ENCODE measurements at regions not wholly inside any gene's neighbourhood (a gene's known extent, or its start where the extent isn't known, plus 50 kb on each side); places are given as distances from the start of the nearest gene placed in this dataset.

DNA sequence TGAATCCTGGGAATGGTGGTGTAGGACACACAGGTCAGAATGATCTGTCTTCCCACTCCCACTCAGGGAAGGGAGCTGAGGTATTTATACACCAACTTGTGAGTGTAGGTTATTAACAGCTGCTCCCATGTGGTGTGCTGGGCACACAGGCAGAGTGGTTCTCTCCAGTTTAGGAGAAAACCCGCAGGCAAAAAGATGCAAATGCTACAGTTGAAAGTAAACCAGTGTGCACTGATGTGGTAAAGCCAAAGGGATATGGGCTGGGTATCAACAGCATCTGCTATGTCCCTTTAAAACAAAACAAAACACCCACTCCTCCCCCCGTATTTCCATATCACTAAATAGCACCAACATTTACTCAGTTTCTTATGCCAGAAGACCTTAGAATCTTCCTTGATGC lies 75.4 kb upstream of the SYT13 start:
- TF ChIP-seq, protein P1, sequence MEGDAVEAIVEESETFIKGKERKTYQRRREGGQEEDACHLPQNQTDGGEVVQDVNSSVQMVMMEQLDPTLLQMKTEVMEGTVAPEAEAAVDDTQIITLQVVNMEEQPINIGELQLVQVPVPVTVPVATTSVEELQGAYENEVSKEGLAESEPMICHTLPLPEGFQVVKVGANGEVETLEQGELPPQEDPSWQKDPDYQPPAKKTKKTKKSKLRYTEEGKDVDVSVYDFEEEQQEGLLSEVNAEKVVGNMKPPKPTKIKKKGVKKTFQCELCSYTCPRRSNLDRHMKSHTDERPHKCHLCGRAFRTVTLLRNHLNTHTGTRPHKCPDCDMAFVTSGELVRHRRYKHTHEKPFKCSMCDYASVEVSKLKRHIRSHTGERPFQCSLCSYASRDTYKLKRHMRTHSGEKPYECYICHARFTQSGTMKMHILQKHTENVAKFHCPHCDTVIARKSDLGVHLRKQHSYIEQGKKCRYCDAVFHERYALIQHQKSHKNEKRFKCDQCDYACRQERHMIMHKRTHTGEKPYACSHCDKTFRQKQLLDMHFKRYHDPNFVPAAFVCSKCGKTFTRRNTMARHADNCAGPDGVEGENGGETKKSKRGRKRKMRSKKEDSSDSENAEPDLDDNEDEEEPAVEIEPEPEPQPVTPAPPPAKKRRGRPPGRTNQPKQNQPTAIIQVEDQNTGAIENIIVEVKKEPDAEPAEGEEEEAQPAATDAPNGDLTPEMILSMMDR (IDR thresholded peaks at IDR 0.05; ENCODE audit: low read depth, low read length), result no peak
- TF ChIP-seq MYC (IDR thresholded peaks at IDR 0.05; ENCODE audit: low read depth, low read length), result no peak
- no peak for TF ChIP-seq POLR2A (IDR thresholded peaks at IDR 0.05; ENCODE audit: extremely low read depth, insufficient read length)
- no peak for TF ChIP-seq MAX (IDR thresholded peaks at IDR 0.05; ENCODE audit: low read depth, low read length)
